ENCODE measurements at regions not wholly inside any gene's neighbourhood (a gene's known extent, or its start where the extent isn't known, plus 50 kb on each side); places are given as distances from the start of the nearest gene placed in this dataset.
A peak's percentile ranks its signal among the peaks of the same experiment; 100 is the strongest.

DNA sequence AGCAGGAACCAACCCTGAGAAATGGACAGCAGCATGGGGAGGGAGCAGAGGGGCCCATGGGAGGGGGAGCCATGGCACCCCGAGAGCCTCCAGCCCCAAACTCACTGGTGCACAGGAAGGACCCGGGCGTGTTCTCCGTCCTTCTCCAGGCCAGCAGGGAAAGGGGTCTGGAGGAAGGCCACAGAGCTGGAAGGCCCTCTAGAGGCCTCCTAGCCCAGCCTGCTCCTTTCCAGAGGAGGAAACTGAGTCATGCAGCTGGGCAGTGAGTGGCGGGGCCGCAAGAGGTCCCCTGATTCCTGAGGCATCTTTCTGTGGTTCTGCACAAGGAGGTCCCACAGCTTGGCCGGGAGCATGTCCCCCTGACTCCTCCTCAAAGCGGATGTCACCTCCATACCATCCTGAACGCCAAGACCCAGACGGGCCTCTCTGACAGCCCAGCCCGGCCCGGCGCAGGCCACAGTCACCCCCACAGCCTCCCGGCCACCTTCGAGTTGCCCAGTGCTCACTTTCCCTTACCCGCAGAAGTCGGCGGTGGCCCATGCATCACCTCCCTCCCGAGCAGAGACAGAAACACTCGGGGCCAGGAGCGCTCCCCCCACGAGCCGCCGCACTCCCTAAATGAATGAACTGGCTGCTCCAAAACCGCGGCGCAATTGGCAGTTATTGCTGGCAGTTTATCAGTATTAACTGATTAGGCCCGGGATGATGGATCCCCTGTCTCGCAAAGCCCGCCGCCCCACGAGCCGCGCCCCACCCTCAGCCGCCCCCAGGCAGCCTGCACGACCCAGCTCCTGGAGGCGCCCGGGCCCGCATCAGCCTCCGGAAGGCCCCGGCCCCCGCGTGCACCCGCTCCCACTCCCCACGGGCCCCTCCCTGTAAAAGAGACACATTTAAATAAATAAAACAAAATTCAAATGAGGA lies 272.5 kb downstream of the BUD13 start:
- TF ChIP-seq CTCF (IDR thresholded peaks at IDR 0.05) (no peak), ZFX (IDR thresholded peaks at IDR 0.05; ENCODE audit: borderline replicate concordance) (no peak)

DNA sequence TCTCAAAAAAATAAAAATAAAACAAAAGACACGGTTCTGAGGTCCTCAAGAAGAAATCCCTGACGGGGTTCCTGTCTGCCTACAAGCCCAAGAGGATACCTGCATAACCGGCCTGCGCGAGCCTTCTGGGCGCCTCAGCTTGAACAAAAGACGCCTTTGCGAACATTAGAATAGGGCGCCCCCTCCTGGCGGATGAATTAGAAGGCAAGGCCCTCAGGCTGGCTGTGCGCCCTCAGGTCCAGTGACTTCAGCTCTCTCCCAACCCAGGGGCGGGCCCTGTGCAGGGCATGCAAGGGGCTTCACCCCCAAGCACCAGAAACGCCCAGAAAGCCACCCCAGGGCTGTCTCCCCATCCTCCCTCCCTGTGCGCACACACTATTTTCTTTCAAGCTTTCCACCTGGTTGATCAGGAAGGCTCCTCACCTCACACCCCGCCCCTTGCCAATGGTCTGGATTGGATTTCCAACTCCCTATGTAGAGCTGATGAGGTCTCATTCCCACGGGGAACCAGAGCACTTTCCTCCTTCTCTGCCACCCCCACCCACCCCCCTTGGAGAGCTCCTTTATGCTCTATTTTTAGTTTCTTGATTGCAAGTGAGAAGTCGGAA lies 273.3 kb downstream of the BUD13 start:
- TF ChIP-seq ZFX (IDR thresholded peaks at IDR 0.05; ENCODE audit: borderline replicate concordance) = no peak
- peak; percentile 78 for TF ChIP-seq CTCF (IDR thresholded peaks at IDR 0.05)

More for the DNA sequence above, 272.5 kb downstream of the BUD13 start:
- no peak overlapping the region for H3K27ac ChIP-seq

GRCh38 chr11:116498161-116498560 lies 274.6 kb downstream of the BUD13 start:
- TF ChIP-seq ZFX (IDR thresholded peaks at IDR 0.05; ENCODE audit: borderline replicate concordance) (no peak), CTCF (IDR thresholded peaks at IDR 0.05) (no peak)
- H3K27ac ChIP-seq = no peak overlapping the region

More for the DNA sequence above, 273.3 kb downstream of the BUD13 start:
- H3K27ac ChIP-seq = no peak overlapping the region

DNA sequence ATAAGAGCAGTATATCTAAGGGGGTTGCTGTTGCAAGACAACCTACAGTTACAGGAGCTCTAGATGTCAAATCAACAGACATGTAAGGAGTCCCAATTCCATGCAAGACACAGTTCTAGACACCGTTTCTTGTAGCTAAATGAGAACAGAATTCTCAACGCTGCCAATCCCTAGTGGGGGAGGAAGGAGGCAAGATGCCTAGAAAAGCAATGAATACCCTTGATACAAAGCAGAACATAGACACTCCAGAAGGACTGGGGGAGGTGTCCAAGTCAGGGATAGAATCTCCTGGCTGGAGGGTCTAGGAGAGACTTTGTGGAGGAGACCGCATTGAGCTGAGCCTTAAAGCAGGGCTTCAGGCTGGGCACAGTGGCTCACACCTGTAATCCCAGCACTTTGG lies 280.2 kb downstream of the BUD13 start:
- TF ChIP-seq CTCF (IDR thresholded peaks at IDR 0.05) = no peak
- TF ChIP-seq ZFX (IDR thresholded peaks at IDR 0.05; ENCODE audit: borderline replicate concordance) = no peak

DNA sequence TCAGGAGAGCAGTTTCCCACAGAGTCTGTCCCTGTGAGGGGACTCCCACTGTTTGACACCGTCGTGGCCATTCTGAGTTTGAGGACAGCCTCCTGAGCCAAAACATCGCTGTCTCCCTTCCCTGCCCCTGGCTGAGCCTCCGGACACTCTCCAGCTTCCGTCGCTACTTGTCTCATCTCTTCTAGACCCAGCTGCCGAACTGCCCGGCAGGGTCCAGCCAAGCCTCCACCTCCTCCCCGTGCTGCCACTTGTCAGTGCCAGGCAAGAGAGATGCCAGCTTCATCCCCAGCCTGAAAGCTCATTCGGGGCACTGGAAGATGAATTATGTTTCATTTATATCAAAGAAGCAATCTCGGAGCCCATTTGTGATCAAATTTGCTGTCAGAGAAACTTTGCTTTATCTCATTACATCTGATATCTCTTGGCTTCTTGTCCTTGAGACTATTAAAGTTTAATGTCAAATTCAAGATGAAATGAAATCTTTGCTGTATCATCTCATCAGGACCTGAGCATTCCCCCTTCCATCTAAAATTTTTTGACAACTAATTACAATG lies 283.9 kb downstream of the BUD13 start:
- TF ChIP-seq CTCF (IDR thresholded peaks at IDR 0.05) (no peak), ZFX (IDR thresholded peaks at IDR 0.05; ENCODE audit: borderline replicate concordance) (no peak)
- H3K27ac ChIP-seq = no peak overlapping the region

More for the DNA sequence above, 280.2 kb downstream of the BUD13 start:
- H3K27ac ChIP-seq = no peak overlapping the region

DNA sequence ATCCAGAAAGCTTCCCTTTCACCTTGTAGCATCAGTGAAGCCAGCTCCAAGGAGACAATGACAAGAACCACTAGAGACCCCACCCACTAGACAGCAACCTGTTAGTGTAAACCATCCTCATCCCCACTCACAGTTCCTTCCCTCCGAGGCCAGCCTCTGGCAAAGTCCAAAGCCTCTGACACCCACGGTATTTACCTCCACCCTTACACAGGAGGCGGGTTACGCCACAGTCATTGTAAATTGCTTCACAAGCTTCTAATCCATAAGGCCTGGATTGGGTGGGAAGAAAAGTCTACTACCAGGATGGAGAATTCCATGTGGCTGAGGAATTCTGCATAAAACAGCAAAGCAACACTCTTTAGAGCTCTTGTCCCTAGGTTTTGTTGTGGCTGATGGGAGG lies 287.4 kb downstream of the BUD13 start:
- TF ChIP-seq ZFX (IDR thresholded peaks at IDR 0.05; ENCODE audit: borderline replicate concordance) (no peak), CTCF (IDR thresholded peaks at IDR 0.05) (no peak)
- no peak overlapping the region for H3K27ac ChIP-seq

Data from 22Rv1 (cell line).